ENCODE measurements at regions not wholly inside any gene's neighbourhood (a gene's known extent, or its start where the extent isn't known, plus 50 kb on each side); places are given as distances from the start of the nearest gene placed in this dataset.

GRCh38 chr6:43970068-43970912 is 157.0 kb downstream of the MRPL14 start:
- no peak for TF ChIP-seq CTCF (IDR thresholded peaks at IDR 0.05; ENCODE audit: poor library complexity)
- no peak for TF ChIP-seq EZH2phosphoT487 (IDR thresholded peaks at IDR 0.05; ENCODE audit: low read depth, severe bottlenecking, unreplicated experiment)

Measured in hepatocyte (in vitro differentiated cells).